Keratinocyte (primary cell): ENCODE measurements at regions not wholly inside any gene's neighbourhood (a gene's known extent, or its start where the extent isn't known, plus 50 kb on each side); places are given as distances from the start of the nearest gene placed in this dataset.
"Not testable (repeated sequence)": the region's sequence is repeated elsewhere in the genome, so short reads cannot be mapped to it uniquely, and the experiment has no call there.

Experiments used
- DNase-seq: peaks from one replicate; pipeline ENCODE4 v3.0.0-alpha.2; 2011; ENCODE audit warnings: low read depth, missing footprints, low spot score
- FAIRE-seq: peaks from 2 replicates; lab custom pipeline; 2011; peaks lifted over from hg19 to GRCh38; lab: Jason Lieb, UNC
- H2AFZ ChIP-seq: 2 replicates; pipeline ENCODE4 v1.6.0; 2012; ENCODE audit warnings: low read length, control low read depth, inconsistent platforms; ENCODE audit not compliant: control insufficient read depth
- H3K27ac ChIP-seq: 2 replicates; pipeline ENCODE4 v1.5.1; 2011; ENCODE audit warnings: low read length; ENCODE audit not compliant: control insufficient read depth, insufficient read depth
- H3K27me3 ChIP-seq: 3 replicates; pipeline ENCODE4 v1.6.0; 2011; ENCODE audit warnings: low read length; ENCODE audit not compliant: control insufficient read depth, insufficient read depth; ENCODE audit errors: extremely low read depth
- H3K36me3 ChIP-seq, 2 experiments: 2 replicates in 1 of 2; 3 replicates in 1 of 2; pipeline ENCODE4 v1.5.1; 2011; ENCODE audit warnings: low read length in 2 of 2, mild to moderate bottlenecking in 1 of 2; ENCODE audit not compliant: control insufficient read depth in 2 of 2, insufficient read depth in 2 of 2; ENCODE audit errors: extremely low read depth in 1 of 2
- H3K4me1 ChIP-seq: 3 replicates; pipeline ENCODE4 v1.5.1; 2011; ENCODE audit warnings: low read length; ENCODE audit not compliant: control insufficient read depth, insufficient read depth; ENCODE audit errors: extremely low read depth
- H3K4me2 ChIP-seq: 3 replicates; pipeline ENCODE4 v1.6.0; 2011; ENCODE audit warnings: low read depth, low read length; ENCODE audit not compliant: control insufficient read depth, insufficient read depth; ENCODE audit errors: extremely low read depth
- H3K4me3 ChIP-seq, 3 experiments: fragments of 200-600 bp in 1 of 3; sonication (generic) in 1 of 3; 2 replicates in 2 of 3; 3 replicates in 1 of 3; pipeline ENCODE4 v1.5.1; 2011 to 2016; ENCODE audit warnings: low read length in 3 of 3, mild to moderate bottlenecking in 3 of 3, control low read depth in 2 of 3, inconsistent platforms in 1 of 3, low read depth in 1 of 3, mixed read lengths in 1 of 3, mixed run types in 1 of 3, moderate library complexity in 1 of 3; ENCODE audit not compliant: control insufficient read depth in 2 of 3, insufficient read depth in 2 of 3; ENCODE audit errors: extremely low read depth in 1 of 3
- H3K79me2 ChIP-seq: 2 replicates; pipeline ENCODE4 v1.6.0; 2012; ENCODE audit warnings: low read length; ENCODE audit not compliant: control insufficient read depth, insufficient read depth
- H3K9ac ChIP-seq: 3 replicates; pipeline ENCODE4 v1.6.0; 2011; ENCODE audit warnings: low read length; ENCODE audit not compliant: control insufficient read depth, insufficient read depth; ENCODE audit errors: extremely low read depth
- H3K9me1 ChIP-seq: 3 replicates; pipeline ENCODE4 v1.6.0; 2011; ENCODE audit warnings: low read length; ENCODE audit not compliant: control insufficient read depth, insufficient read depth; ENCODE audit errors: extremely low read depth
- H3K9me3 ChIP-seq: 2 replicates; pipeline ENCODE4 v1.5.1; 2012; ENCODE audit warnings: low read depth, low read length; ENCODE audit not compliant: control insufficient read depth
- H4K20me1 ChIP-seq: 3 replicates; pipeline ENCODE4 v1.6.0; 2011; ENCODE audit warnings: low read length; ENCODE audit not compliant: control insufficient read depth, insufficient read depth; ENCODE audit errors: extremely low read depth
- EZH2 ChIP-seq: IDR thresholded peaks from one replicate; pipeline ENCODE4 v1.6.1; 2012; ENCODE audit warnings: inconsistent platforms, mild to moderate bottlenecking, low read length, moderate library complexity
- dilution Hi-C: fragments of 300-500 bp; cut with MboI; formaldehyde crosslinking; loops from one replicate; pipeline ENCODE4 v1.7.0; 2020; ENCODE audit warnings: low sequenced_read_pairs; ENCODE audit not compliant: extremely low pct_ligation_motif_present
- TF ChIP-seq, protein P1 (sequence below), 3 experiments: IDR thresholded peaks in 1 of 3; conservative IDR thresholded peaks in 1 of 3; optimal IDR thresholded peaks in 1 of 3; 2 replicates in 2 of 3; 3 replicates in 1 of 3; pipeline versions ENCODE3 to v1.5.1; 2011; ENCODE audit warnings: low read length in 3 of 3, mild to moderate bottlenecking in 3 of 3, moderate library complexity in 2 of 3, control low read depth in 1 of 3, inconsistent platforms in 1 of 3; ENCODE audit not compliant: insufficient read depth in 2 of 3; ENCODE audit errors: extremely low read depth in 1 of 3

DNA sequence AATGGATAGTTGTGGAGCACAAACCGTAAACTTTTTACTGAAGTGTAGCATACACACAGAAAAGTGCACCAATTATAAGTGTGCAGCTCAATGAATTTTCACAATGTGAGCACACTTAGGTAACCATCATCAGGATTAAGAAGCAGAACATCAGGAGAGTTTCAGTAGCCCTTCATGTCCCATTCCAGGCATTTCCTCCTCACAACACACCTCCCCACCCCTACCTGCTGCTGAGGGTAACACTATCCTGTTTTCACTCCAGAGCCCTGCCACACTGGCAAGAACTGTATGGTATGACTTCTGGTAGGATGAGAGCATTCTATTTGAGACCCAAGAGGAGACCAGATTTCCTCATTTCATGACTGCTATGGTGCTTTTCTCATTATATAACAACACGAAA is 166.5 kb downstream of the PPP1R3A start:
- dilution Hi-C loops: no loop called here
- H2AFZ ChIP-seq: no peak overlapping the region
- no peaks in the 10 kb centered on the region for H3K4me1 ChIP-seq
- DNase-seq (no peak), FAIRE-seq (no peak)
- no peak overlapping the region for H3K27ac ChIP-seq
- no peak overlapping the region for H3K9ac ChIP-seq
- H3K9me1 ChIP-seq: no peaks in the 10 kb centered on the region
- no peak overlapping the region for H3K4me3 ChIP-seq
- TF ChIP-seq, protein P1, sequence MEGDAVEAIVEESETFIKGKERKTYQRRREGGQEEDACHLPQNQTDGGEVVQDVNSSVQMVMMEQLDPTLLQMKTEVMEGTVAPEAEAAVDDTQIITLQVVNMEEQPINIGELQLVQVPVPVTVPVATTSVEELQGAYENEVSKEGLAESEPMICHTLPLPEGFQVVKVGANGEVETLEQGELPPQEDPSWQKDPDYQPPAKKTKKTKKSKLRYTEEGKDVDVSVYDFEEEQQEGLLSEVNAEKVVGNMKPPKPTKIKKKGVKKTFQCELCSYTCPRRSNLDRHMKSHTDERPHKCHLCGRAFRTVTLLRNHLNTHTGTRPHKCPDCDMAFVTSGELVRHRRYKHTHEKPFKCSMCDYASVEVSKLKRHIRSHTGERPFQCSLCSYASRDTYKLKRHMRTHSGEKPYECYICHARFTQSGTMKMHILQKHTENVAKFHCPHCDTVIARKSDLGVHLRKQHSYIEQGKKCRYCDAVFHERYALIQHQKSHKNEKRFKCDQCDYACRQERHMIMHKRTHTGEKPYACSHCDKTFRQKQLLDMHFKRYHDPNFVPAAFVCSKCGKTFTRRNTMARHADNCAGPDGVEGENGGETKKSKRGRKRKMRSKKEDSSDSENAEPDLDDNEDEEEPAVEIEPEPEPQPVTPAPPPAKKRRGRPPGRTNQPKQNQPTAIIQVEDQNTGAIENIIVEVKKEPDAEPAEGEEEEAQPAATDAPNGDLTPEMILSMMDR (optimal IDR thresholded peaks at IDR 0.05 in 1 of 3, IDR thresholded peaks at IDR 0.05 in 1 of 3, conservative IDR thresholded peaks at IDR 0.05 in 1 of 3; ENCODE audit: extremely low read depth in 1 of 3, insufficient read depth in 2 of 3, low read length in 3 of 3): no peak
- TF ChIP-seq EZH2: no peak
- H3K36me3 ChIP-seq: no peaks in the 10 kb centered on the region
- no peaks in the 10 kb centered on the region for H3K79me2 ChIP-seq
- no peaks in the 10 kb centered on the region for H4K20me1 ChIP-seq
- no peaks in the 10 kb centered on the region for H3K27me3 ChIP-seq
- H3K4me2 ChIP-seq: no peak overlapping the region
- no peaks in the 10 kb centered on the region for H3K9me3 ChIP-seq

DNA sequence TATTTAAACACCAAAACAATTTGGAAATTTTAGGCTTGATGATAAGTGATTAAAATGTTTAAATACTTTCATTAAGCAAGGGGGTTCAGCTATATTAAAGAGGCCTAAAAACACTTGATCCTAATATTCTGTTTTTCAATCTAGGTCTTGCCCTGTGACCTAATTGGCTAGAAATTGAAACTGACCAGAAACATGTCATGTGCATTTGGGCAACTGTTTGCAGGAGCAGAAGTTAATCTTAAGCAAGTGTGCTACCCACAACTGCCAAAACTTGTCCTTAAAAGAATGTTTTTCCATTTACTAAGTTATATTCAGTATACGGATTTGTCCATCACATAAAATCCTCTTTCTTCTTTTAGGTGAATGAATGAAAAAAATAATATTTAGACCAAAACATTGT is 167.3 kb downstream of the PPP1R3A start:
- no peak overlapping the region for H3K9ac ChIP-seq
- no peaks in the 10 kb centered on the region for H4K20me1 ChIP-seq
- no peaks in the 10 kb centered on the region for H3K27me3 ChIP-seq
- no peak for FAIRE-seq
- H3K79me2 ChIP-seq: no peaks in the 10 kb centered on the region
- H3K4me2 ChIP-seq: no peak overlapping the region
- H3K9me3 ChIP-seq: no peaks in the 10 kb centered on the region
- H3K4me3 ChIP-seq: no peak overlapping the region
- no peaks in the 10 kb centered on the region for H3K36me3 ChIP-seq
- no peaks in the 10 kb centered on the region for H3K4me1 ChIP-seq
- H3K9me1 ChIP-seq: no peaks in the 10 kb centered on the region
- H3K27ac ChIP-seq: no peak overlapping the region
- TF ChIP-seq, protein P1 (optimal IDR thresholded peaks at IDR 0.05 in 1 of 3, IDR thresholded peaks at IDR 0.05 in 1 of 3, conservative IDR thresholded peaks at IDR 0.05 in 1 of 3; ENCODE audit: extremely low read depth in 1 of 3, insufficient read depth in 2 of 3, low read length in 3 of 3): no peak
- TF ChIP-seq EZH2: no peak
- dilution Hi-C loops: no loop called here
- no peak overlapping the region for H2AFZ ChIP-seq
- DNase-seq: no peak

DNA sequence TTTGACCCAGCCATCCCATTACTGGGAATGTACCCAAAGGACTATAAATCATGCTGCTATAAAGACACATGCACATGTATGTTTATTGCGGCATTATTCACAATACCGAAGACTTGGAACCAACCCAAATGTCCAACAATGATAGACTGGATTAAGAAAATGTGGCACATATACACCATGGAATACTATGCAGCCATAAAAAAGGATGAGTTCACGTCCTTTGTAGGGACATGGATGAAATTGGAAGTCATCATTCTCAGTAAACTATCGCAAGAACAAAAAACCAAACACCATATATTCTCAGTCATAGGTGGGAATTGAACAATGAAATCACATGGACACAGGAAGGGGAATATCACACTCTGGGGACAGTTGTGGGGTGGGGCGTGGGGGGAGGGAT is 170.4 kb downstream of the PPP1R3A start:
- H4K20me1 ChIP-seq, H3K9me3 ChIP-seq, H3K36me3 ChIP-seq, H3K4me3 ChIP-seq, H3K4me2 ChIP-seq, H3K79me2 ChIP-seq, H3K9me1 ChIP-seq, H2AFZ ChIP-seq, dilution Hi-C loops, DNase-seq, H3K27ac ChIP-seq, H3K27me3 ChIP-seq, H3K9ac ChIP-seq, H3K4me1 ChIP-seq, FAIRE-seq: not testable (repeated sequence)

DNA sequence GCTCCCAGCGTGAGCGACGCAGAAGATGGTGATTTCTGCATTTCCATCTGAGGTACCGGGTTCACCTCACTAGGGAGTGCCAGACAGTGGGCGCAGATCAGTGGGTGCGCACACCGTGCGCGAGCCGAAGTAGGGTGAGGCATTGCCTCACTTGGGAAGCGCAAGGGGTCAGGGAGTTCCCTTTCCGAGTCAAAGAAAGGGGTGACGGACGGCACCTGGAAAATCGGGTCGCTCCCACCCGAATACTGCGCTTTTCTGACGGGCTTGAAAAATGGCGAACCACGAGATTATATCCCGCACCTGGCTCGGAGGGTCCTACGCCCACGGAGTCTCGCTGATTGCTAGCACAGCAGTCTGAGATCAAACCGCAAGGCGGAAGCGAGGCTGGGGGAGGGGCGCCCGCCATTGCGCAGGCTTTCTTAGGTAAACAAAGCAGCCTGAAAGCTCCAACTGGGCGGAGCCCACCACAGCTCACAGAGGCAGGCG is 175.8 kb downstream of the PPP1R3A start:
- H3K27ac ChIP-seq, dilution Hi-C loops, H3K36me3 ChIP-seq, FAIRE-seq, H3K4me2 ChIP-seq, H2AFZ ChIP-seq, H3K79me2 ChIP-seq, DNase-seq, H3K27me3 ChIP-seq, H3K4me3 ChIP-seq, H3K4me1 ChIP-seq, H3K9me3 ChIP-seq, H3K9ac ChIP-seq, H3K9me1 ChIP-seq, H4K20me1 ChIP-seq: not testable (repeated sequence)
